Activated CD4-positive, CD25-positive, alpha-beta regulatory T cell treated with anti-CD3 and anti-CD28 coated beads, Interleukin-2, amount 50 U/mL, for 72 hours (primary cell): ENCODE measurements at regions not wholly inside any gene's neighbourhood (a gene's known extent, or its start where the extent isn't known, plus 50 kb on each side); places are given as distances from the start of the nearest gene placed in this dataset.

ENCODE experiments used
- DNase-seq: peaks from one replicate; pipeline ENCODE4 v3.0.0; 2021

- DNase-seq, result no peak
These were observed 139.7 kb downstream of the TUSC7 start for GRCh38 chr3:116849261-116849688.

GRCh38 chr3:116852803-116853202 lies 143.2 kb downstream of the TUSC7 start:
- DNase-seq, result no peak

GRCh38 chr3:116863270-116863770 lies 153.7 kb downstream of the TUSC7 start:
- DNase-seq, result no peak

GRCh38 chr3:116863822-116864589 lies 154.4 kb downstream of the TUSC7 start:
- DNase-seq, result no peak

- DNase-seq, result no peak
These were observed 155.0 kb downstream of the TUSC7 start for GRCh38 chr3:116864590-116864927.

- no peak for DNase-seq
These were observed 160.8 kb downstream of the TUSC7 start for GRCh38 chr3:116870379-116870778.

GRCh38 chr3:116871905-116872304 lies 162.3 kb downstream of the TUSC7 start:
- no peak for DNase-seq

- DNase-seq, result no peak
These were observed 163.1 kb downstream of the TUSC7 start for GRCh38 chr3:116872688-116873087.

- DNase-seq, result no peak
These were observed 163.6 kb downstream of the TUSC7 start for GRCh38 chr3:116873142-116873541.

GRCh38 chr3:116877968-116878367 lies 168.4 kb downstream of the TUSC7 start:
- DNase-seq, result no peak

- DNase-seq, result no peak
These were observed 176.8 kb downstream of the TUSC7 start for GRCh38 chr3:116886202-116886893.

- no peak for DNase-seq
These were observed 186.5 kb downstream of the TUSC7 start for GRCh38 chr3:116896116-116896515.

GRCh38 chr3:116897382-116897781 lies 187.8 kb downstream of the TUSC7 start:
- no peak for DNase-seq

- no peak for DNase-seq
These were observed 189.7 kb downstream of the TUSC7 start for GRCh38 chr3:116899253-116899652.

- DNase-seq, result no peak
These were observed 195.8 kb downstream of the TUSC7 start for GRCh38 chr3:116905334-116905733.

- no peak for DNase-seq
These were observed 196.2 kb downstream of the TUSC7 start for GRCh38 chr3:116905794-116906193.

- no peak for DNase-seq
These were observed 202.5 kb downstream of the TUSC7 start for GRCh38 chr3:116912116-116912515.

- no peak for DNase-seq
These were observed 204.4 kb downstream of the TUSC7 start for GRCh38 chr3:116914004-116914403.

- no peak for DNase-seq
These were observed 207.3 kb downstream of the TUSC7 start for GRCh38 chr3:116916836-116917235.

GRCh38 chr3:116920826-116921610 lies 211.4 kb downstream of the TUSC7 start:
- DNase-seq, result no peak

GRCh38 chr3:116927918-116928317 lies 218.3 kb downstream of the TUSC7 start:
- DNase-seq, result no peak

- no peak for DNase-seq
These were observed 220.1 kb downstream of the TUSC7 start for GRCh38 chr3:116929505-116930222.

- no peak for DNase-seq
These were observed 221.2 kb downstream of the TUSC7 start for GRCh38 chr3:116930786-116931185.
